ENCODE measurements at regions not wholly inside any gene's neighbourhood (a gene's known extent, or its start where the extent isn't known, plus 50 kb on each side); places are given as distances from the start of the nearest gene placed in this dataset.

DNA sequence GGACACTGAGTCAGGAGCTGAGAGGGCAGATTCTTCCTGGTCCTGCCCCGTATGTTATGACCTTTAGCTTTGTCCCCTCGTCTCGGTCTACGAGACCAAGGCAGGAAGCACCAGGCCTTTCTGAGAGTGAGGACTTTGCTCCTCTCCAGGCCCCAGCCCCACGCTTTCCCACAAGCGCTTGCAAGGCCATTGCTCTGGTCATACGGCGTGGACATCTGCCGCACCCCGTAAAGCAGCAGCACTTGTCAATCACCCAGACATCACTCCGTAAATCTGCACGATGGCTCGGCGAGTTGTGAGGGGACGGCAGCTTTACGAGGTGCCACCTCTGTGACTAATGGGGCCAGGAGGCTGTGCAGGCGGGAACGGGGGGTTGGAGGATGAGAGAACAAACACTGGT is 100.8 kb upstream of the TWIST2 start:
- Mint-ChIP-seq H3K27ac (no peak overlapping the region), H3K27me3 (no peaks in the 10 kb centered on the region), H3K4me1 (no peaks in the 10 kb centered on the region), H3K9me3 (peaks cover 6% of the 10 kb centered on the region), H3K4me3 (no peak overlapping the region), H3K36me3 (ENCODE audit: low read depth) (no peaks in the 10 kb centered on the region)
- no peak for DNase-seq
- intact Hi-C loops (cut with micrococcal nuclease): no loop called here

DNA sequence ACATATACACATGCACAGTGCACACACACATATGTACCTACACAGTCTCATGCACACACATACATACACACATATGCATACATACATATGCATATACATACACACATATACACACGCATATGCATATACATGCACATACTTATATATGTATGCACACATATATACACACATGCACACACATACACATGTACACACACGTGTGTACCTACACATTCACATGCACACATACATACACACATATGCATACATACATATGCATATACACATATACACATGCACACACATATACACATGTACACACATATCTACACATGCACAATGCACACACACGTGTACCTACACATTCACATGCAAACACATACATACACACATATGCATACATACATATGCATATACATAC is 100.3 kb upstream of the TWIST2 start:
- H3K4me1 Mint-ChIP-seq: no peaks in the 10 kb centered on the region
- no peaks in the 10 kb centered on the region for H3K27me3 Mint-ChIP-seq
- H3K36me3 Mint-ChIP-seq (ENCODE audit: low read depth): no peaks in the 10 kb centered on the region
- intact Hi-C loops (cut with micrococcal nuclease): no loop called here
- no peak overlapping the region for H3K4me3 Mint-ChIP-seq
- peaks cover 6% of the 10 kb centered on the region for H3K9me3 Mint-ChIP-seq
- no peak for DNase-seq
- no peak overlapping the region for H3K27ac Mint-ChIP-seq

DNA sequence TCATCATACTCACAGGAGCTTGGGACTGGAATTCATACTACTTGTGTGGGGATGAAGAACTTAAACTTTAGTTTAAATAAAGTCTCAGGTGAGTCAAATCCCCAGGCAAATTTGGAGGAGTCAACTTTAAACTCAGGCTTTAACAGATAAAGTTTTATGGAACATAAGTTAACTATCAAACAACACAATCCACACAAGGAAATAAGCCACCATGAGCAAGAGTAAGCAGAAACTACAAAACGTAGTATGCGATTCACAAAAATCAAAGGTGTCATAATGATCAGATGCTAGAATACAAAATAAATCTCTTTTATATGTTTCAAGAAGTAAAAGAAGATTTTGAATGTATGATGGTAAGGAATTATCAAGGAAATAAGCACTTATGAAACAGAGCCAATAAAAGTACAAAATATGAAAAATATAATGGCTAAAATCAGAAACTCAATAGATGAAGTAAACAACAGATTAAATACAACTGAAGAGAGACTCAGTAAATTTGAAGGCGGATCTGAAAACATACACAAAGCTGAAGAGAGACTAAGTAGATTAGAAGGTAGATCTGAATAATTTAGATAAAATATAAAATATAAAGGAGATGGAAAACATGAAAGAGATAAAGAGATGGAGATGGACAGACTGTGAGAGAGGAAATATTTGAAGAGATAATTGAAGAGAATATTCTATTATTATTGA is 97.5 kb upstream of the TWIST2 start:
- Mint-ChIP-seq H3K36me3 (ENCODE audit: low read depth) (no peaks in the 10 kb centered on the region), H3K4me1 (no peaks in the 10 kb centered on the region), H3K9me3 (peaks cover 6% of the 10 kb centered on the region), H3K4me3 (no peak overlapping the region), H3K27me3 (peaks cover 2% of the 10 kb centered on the region), H3K27ac (no peak overlapping the region)
- DNase-seq: no peak
- intact Hi-C loops (cut with micrococcal nuclease): no loop called here

DNA sequence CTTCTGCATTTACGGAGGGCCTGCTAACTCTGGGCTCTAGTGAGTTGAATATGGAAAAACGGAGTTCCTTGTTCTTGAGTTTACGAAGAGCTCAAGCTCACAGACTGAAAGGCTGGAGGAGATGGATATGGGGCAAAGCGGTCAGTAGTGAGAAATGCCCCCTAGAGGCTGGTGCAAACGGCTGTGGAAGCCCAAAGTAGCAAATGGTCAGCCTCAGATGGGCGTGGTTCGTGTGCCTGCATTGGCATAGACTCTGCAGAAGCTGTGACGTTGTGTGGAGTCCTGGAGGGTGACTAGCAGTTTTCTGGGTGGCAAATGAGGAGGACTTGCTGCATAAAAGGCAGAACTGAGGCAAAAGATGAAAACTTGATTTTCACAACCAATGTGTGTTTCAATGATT is 93.6 kb upstream of the TWIST2 start:
- DNase-seq: peak; percentile 39
- no peaks in the 10 kb centered on the region for H3K4me1 Mint-ChIP-seq
- H3K9me3 Mint-ChIP-seq: peaks cover 3% of the 10 kb centered on the region
- intact Hi-C loops (cut with micrococcal nuclease): no loop called here
- H3K27ac Mint-ChIP-seq: no peak overlapping the region
- H3K27me3 Mint-ChIP-seq: peaks cover 2% of the 10 kb centered on the region
- no peak overlapping the region for H3K4me3 Mint-ChIP-seq
- H3K36me3 Mint-ChIP-seq (ENCODE audit: low read depth): no peaks in the 10 kb centered on the region

DNA sequence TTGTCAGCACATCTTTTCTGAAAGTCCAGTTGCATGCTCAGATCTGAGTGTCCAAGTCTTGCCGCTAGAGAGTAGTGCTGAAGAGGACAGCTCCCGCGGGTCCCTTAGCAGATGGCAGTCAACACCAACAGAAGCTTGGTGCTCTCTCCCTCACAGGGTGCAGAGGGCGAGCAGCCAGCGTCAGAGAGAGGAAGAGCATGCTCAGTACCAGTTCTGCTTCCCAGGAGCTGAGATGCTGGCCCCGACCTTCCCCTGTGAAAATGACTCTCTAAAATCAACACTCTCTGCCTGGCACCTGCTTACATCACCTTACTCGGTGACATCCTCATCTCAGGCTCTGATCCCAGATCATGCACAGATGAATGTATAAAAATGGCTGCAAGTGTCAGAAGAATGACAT is 86.0 kb upstream of the TWIST2 start:
- H3K9me3 Mint-ChIP-seq: no peaks in the 10 kb centered on the region
- no peak for DNase-seq
- no peak overlapping the region for H3K27ac Mint-ChIP-seq
- no peaks in the 10 kb centered on the region for H3K36me3 Mint-ChIP-seq (ENCODE audit: low read depth)
- H3K27me3 Mint-ChIP-seq: no peaks in the 10 kb centered on the region
- H3K4me3 Mint-ChIP-seq: no peak overlapping the region
- no peaks in the 10 kb centered on the region for H3K4me1 Mint-ChIP-seq
- intact Hi-C loops (cut with micrococcal nuclease): no loop called here

DNA sequence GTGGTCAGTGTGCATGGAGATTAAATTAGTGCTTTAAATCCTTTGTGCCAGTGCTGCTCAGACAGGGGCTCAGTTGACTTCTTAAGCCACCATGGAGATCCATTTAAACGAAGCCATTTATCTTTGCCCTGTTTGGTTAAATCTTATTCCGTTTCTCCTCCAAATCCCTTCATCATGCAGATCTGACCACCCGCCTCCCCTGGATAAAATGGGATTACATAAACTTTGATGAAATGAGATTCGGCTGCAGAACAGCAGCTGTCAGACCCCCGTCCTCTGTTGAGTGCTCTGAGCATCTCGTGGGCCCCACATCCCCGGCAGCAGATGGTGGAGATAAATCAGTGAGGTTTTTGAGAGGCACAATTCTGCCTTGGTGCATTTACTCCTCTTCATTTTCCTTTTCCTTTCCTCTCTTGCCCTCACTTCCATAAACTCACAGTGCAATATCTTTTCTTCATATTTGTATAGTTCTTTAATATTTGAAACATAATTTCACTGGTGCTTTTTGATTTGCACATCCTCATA is 84.4 kb upstream of the TWIST2 start:
- no peak overlapping the region for H3K4me3 Mint-ChIP-seq
- intact Hi-C loops (cut with micrococcal nuclease): no loop called here
- H3K27me3 Mint-ChIP-seq: no peaks in the 10 kb centered on the region
- H3K36me3 Mint-ChIP-seq (ENCODE audit: low read depth): no peaks in the 10 kb centered on the region
- H3K9me3 Mint-ChIP-seq: no peaks in the 10 kb centered on the region
- no peak for DNase-seq
- no peak overlapping the region for H3K27ac Mint-ChIP-seq
- no peaks in the 10 kb centered on the region for H3K4me1 Mint-ChIP-seq

DNA sequence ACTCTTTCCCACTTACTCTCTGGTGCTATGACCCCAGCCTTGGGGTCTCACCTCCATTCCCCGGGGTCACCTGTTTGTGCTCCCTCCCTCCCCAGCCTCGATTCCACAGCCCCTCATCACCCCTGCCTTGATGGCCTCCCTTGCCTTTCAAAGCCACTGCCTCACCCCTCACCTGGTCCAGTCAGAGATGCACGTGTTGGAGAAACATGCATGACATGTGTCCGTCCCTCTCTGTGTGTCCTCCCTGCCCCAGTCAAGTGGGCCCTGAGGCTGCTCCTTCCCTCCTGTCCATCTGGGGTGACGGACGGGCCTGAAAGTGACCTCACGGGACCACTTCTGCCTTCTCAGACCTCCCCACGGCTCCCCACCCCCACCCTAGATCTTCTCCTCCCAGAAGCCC is 82.3 kb upstream of the TWIST2 start:
- no peaks in the 10 kb centered on the region for H3K36me3 Mint-ChIP-seq (ENCODE audit: low read depth)
- intact Hi-C loops (cut with micrococcal nuclease): no loop called here
- no peaks in the 10 kb centered on the region for H3K27me3 Mint-ChIP-seq
- no peak overlapping the region for H3K4me3 Mint-ChIP-seq
- no peaks in the 10 kb centered on the region for H3K9me3 Mint-ChIP-seq
- no peak for DNase-seq
- H3K27ac Mint-ChIP-seq: no peak overlapping the region
- H3K4me1 Mint-ChIP-seq: no peaks in the 10 kb centered on the region

DNA sequence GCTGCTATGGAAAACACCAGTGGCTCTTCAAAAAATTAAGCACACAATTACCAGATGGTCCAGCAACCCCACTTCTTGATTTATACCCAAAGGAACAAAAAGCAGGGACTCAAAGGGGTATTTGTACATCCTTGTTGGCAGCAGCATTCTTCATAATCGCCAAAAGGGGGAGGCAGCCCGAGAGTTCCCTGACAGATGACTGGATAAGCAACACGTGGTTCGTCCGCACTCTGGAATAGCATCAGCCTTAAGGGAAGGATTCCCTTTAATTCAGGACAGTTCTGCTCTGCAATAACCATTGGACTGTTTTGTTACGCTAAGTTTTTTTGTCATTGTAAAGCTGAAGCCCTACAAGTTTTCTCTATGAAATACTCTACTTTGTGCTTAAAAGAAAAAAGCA is 76.7 kb upstream of the TWIST2 start:
- DNase-seq: no peak

DNA sequence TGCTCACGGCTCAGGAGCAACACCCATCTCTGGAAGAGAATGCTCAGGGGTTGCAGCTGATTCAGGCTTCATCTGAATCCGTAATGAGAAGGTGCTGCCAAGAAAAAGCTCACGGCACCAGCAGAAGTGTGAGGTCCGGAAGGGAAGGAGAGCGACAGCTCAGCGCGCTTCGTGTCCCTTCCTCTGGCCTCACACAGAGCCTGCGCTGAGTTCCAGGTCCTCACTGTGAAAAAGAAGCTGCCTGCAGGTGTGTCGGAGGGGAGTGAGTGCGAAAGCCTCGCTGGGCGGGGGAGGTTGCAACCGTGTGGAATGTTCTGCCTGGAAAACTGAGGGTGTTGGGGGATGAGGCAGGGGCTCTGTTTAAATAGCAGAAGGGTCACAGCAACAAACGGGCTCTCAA is 76.2 kb upstream of the TWIST2 start:
- no peaks in the 10 kb centered on the region for H3K4me1 Mint-ChIP-seq
- no peaks in the 10 kb centered on the region for H3K27me3 Mint-ChIP-seq
- DNase-seq: no peak
- H3K4me3 Mint-ChIP-seq: no peak overlapping the region
- intact Hi-C loops (cut with micrococcal nuclease): no loop called here
- no peaks in the 10 kb centered on the region for H3K36me3 Mint-ChIP-seq (ENCODE audit: low read depth)
- no peaks in the 10 kb centered on the region for H3K9me3 Mint-ChIP-seq
- H3K27ac Mint-ChIP-seq: no peak overlapping the region

More for the DNA sequence above, 76.7 kb upstream of the TWIST2 start:
- Mint-ChIP-seq H3K27ac (no peak overlapping the region), H3K36me3 (ENCODE audit: low read depth) (no peaks in the 10 kb centered on the region), H3K4me1 (no peaks in the 10 kb centered on the region), H3K9me3 (no peaks in the 10 kb centered on the region), H3K27me3 (no peaks in the 10 kb centered on the region), H3K4me3 (no peak overlapping the region)
- intact Hi-C loops (cut with micrococcal nuclease): no loop called here

DNA sequence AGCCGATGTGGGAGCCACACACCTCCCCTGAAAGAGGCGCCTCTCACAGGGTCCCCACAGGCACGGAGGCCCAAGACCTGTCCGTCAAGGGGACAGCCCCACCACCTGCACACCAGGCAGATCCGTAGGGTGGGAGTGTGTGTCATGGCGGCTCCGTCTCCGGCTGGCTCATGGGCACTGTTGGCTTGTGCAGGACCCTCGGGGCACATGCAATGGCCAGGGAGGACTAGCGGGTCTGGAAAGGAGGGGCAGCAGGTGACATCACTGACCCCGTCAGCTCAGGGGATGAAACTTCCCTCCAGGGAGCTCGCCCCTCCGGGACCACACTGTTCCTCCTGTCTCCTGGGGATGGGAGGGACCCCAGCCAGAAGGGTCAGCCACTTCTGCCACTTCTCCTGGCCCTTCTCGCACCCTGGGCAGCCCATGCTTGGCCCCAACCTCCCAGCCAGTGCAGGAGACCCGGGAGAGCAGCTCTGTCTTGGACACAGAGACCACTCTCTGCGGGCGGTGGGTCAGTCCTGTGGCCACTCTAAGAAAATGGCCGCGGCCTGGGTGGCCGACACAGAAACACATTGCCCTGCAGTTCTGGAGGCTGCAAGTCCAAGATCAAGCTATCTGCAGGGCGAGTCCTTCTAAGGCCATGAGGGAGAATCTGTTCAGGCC is 75.1 kb upstream of the TWIST2 start:
- Mint-ChIP-seq H3K36me3 (ENCODE audit: low read depth) (no peaks in the 10 kb centered on the region), H3K4me3 (no peak overlapping the region), H3K9me3 (no peaks in the 10 kb centered on the region), H3K27me3 (no peaks in the 10 kb centered on the region), H3K4me1 (no peaks in the 10 kb centered on the region), H3K27ac (no peak overlapping the region)
- DNase-seq: no peak
- intact Hi-C loops (cut with micrococcal nuclease): no loop called here

DNA sequence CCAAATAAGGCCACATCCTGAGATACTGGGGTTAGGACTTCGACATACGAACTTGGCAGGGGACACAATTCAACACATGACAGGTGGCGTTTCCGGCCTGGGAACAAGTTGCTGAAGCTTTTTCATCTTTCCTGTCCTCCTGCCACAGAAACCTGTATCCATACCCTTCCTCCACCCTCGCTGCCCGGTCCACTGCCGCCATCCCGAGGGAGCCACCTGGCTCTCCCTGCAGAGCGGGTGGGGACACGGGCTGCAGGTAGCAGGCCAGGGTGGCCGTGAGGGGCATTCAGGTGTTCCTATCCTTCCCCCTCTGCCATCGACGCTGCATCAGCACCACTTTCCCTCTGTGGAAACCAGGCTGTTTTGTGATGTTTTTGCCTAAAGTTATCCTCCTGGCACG is 74.4 kb upstream of the TWIST2 start:
- Mint-ChIP-seq H3K4me1 (no peaks in the 10 kb centered on the region), H3K9me3 (no peaks in the 10 kb centered on the region), H3K27me3 (no peaks in the 10 kb centered on the region), H3K27ac (no peak overlapping the region), H3K4me3 (no peak overlapping the region), H3K36me3 (ENCODE audit: low read depth) (no peaks in the 10 kb centered on the region)
- no peak for DNase-seq
- intact Hi-C loops (cut with micrococcal nuclease): no loop called here

DNA sequence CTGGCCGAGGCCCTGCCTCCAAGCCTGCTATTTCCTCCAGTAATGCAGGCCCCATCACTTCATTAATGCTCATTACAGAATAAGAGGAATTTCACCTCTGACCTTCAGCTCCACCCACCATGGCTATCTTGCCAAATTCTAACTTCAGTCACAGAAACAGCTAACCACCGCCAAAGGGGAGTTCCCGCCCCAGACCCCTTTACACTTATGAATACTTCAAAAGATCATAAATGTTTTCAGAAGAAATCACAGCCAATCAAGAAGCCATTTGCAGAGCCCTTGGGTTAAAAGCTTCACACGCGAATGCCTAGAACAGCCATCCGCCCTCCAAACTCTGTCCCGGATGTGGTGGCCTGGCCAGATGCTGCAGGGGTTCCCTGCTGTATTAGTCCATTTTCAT is 73.8 kb upstream of the TWIST2 start:
- no peaks in the 10 kb centered on the region for H3K4me1 Mint-ChIP-seq
- H3K36me3 Mint-ChIP-seq (ENCODE audit: low read depth): no peaks in the 10 kb centered on the region
- H3K27ac Mint-ChIP-seq: no peak overlapping the region
- no peak for DNase-seq
- no peak overlapping the region for H3K4me3 Mint-ChIP-seq
- intact Hi-C loops (cut with micrococcal nuclease): no loop called here
- H3K9me3 Mint-ChIP-seq: no peaks in the 10 kb centered on the region
- no peaks in the 10 kb centered on the region for H3K27me3 Mint-ChIP-seq

DNA sequence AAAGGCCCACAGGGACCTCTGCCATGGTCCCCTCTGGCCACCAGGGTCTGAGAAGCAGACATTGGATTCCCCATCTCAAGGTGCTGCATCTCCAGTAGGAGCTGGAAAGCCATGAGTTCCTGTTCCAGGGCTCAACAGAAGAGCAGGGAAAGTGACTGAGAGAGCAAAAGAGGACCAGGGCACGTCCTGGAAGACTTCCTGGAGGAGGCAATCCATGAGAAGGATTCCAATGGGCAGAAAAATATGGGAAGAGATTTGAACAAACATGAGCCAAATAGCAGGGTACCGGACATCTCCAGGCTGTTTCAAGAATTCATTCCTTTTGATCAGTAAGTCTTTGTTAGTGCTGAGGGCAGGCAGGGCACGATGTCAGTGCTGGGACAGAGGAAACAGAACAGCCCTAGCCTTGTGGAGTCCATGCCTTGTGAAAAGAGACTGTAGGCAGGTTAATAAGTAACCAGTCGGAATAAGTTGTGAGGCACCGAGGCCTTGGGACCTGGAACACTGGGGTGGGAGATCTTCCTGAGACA is 72.8 kb upstream of the TWIST2 start:
- no peaks in the 10 kb centered on the region for H3K4me1 Mint-ChIP-seq
- no peaks in the 10 kb centered on the region for H3K9me3 Mint-ChIP-seq
- H3K27me3 Mint-ChIP-seq: no peaks in the 10 kb centered on the region
- no peak overlapping the region for H3K4me3 Mint-ChIP-seq
- no peak for DNase-seq
- intact Hi-C loops (cut with micrococcal nuclease): no loop called here
- H3K27ac Mint-ChIP-seq: no peak overlapping the region
- H3K36me3 Mint-ChIP-seq (ENCODE audit: low read depth): no peaks in the 10 kb centered on the region

DNA sequence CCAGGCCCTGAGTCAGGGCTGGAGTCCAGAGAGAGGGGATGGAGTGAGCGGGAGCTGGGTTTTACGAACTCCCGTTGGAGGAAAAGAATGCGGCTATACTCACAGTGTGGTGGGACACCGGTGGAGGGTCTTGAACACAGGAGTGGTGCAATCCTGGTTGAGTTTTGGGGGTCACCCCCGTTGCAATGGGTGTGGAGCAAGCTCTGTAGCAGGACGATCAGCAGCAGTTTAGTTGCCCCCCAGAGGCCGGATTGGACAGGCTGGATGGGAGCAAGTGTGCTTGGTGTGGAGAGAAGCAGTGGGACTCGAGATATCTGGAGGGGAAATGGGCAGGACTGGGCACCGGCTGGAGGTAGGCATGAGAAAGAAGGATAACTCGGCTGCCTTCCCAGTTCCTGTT is 72.3 kb upstream of the TWIST2 start:
- H3K27me3 Mint-ChIP-seq: no peaks in the 10 kb centered on the region
- no peaks in the 10 kb centered on the region for H3K4me1 Mint-ChIP-seq
- H3K36me3 Mint-ChIP-seq (ENCODE audit: low read depth): no peaks in the 10 kb centered on the region
- intact Hi-C loops (cut with micrococcal nuclease): no loop called here
- no peaks in the 10 kb centered on the region for H3K9me3 Mint-ChIP-seq
- no peak for DNase-seq
- H3K4me3 Mint-ChIP-seq: no peak overlapping the region
- no peak overlapping the region for H3K27ac Mint-ChIP-seq
